ENCODE measurements at regions not wholly inside any gene's neighbourhood (a gene's known extent, or its start where the extent isn't known, plus 50 kb on each side); places are given as distances from the start of the nearest gene placed in this dataset.

DNA sequence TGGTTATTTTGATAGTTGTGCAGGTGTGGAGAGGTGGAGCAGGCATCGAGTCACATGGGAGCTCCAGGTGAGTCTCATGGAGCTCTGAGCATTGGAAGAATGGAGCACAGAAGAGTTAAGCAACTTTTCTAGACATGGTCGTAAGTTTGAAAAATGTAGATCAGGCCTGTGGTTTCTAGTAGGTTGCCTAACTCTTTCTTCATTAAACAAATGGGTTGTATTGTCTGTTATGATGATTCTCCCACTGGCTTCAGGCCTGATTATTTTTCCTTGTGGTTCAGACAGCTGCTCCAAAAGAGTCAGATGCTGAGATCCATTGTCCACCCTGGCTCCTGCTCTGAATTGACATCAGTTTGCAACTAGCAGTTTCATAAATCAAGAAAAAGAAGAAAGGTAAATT lies 80.3 kb upstream of the RPS23 start:
- intact Hi-C loops (cut with micrococcal nuclease; ENCODE audit: unreplicated experiment), result loop anchor here (10.0 kb wide), 1 partner anchor 1356 kb away; no protein-coding TSS in a partner anchor
- Histone ChIP-seq H3K36me3 (ENCODE audit: insufficient read depth, low read length, poor library complexity, severe bottlenecking) (no peaks in the 10 kb centered on the region), H3K27me3 (replicated peaks; ENCODE audit: insufficient read depth, low read depth, low read length, poor library complexity) (no peaks in the 10 kb centered on the region), H3K4me1 (ENCODE audit: insufficient read depth, low read length, poor library complexity, severe bottlenecking) (no peaks in the 10 kb centered on the region), H3K4me3 (ENCODE audit: low read depth, low read length, poor library complexity, severe bottlenecking) (no peak overlapping the region), H3K27ac (ENCODE audit: low read depth, low read length, poor library complexity, severe bottlenecking) (no peak overlapping the region), H3K9me3 (ENCODE audit: low read depth, low read length, poor library complexity, severe bottlenecking) (no peaks in the 10 kb centered on the region)
- ChIA-PET CTCF (no interaction called here), POLR2A (ENCODE audit: low non-redundant PET) (no interaction called here)
- TF ChIP-seq EZH2 (IDR thresholded peaks at IDR 0.05; ENCODE audit: borderline replicate concordance, low read depth, low read length, poor library complexity, severe bottlenecking), result no peak
- TF ChIP-seq, protein P1, sequence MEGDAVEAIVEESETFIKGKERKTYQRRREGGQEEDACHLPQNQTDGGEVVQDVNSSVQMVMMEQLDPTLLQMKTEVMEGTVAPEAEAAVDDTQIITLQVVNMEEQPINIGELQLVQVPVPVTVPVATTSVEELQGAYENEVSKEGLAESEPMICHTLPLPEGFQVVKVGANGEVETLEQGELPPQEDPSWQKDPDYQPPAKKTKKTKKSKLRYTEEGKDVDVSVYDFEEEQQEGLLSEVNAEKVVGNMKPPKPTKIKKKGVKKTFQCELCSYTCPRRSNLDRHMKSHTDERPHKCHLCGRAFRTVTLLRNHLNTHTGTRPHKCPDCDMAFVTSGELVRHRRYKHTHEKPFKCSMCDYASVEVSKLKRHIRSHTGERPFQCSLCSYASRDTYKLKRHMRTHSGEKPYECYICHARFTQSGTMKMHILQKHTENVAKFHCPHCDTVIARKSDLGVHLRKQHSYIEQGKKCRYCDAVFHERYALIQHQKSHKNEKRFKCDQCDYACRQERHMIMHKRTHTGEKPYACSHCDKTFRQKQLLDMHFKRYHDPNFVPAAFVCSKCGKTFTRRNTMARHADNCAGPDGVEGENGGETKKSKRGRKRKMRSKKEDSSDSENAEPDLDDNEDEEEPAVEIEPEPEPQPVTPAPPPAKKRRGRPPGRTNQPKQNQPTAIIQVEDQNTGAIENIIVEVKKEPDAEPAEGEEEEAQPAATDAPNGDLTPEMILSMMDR (conservative IDR thresholded peaks at IDR 0.05; ENCODE audit: low read depth, low read length), result no peak
- no peak for DNase-seq (ENCODE audit: low spot score)
- no TSS peak for BruUV-seq (replicated peaks)

DNA sequence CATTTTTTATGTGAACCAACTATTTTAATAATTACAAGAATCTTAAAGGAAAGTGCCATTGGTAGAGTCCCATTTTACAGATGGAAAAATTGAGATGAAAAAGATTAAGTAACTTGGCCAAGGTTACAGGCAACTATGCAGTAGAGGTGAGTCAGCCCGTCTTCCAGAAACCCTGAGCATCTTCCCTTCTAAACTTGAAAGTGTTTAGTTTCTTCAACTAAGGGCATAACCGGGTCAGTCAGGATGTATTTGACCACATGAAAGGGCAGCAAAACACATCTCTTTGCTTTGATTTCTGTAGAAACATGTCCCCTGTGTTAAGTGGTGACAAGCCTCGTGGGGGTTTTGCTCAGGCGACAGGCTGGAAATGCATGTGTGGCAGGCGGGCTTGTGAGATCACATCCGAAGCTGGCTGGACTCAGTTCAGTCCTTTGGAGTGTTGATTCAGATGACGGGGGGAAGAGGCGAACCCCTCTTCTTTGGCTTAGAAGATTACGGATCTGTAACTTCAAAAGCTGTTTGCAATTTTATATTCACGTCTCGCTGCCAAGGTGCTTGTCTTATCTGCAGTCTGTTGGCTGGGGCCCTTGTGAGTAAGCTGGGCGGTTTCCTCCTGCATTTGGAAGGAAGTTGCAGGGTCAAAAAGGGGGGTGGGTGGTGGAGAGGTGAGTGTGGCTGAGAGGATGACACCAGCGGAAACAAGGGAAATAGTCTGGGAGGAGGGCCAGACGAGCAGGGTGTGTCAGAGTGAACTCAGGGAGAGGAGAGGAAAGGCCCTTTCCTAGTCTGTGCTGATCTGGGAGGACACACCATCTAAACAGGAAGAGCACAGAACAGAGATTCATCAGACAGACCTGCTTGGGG lies 78.9 kb upstream of the RPS23 start:
- H3K27me3 ChIP-seq (replicated peaks; ENCODE audit: insufficient read depth, low read depth, low read length, poor library complexity), result no peaks in the 10 kb centered on the region
- no peak overlapping the region for H3K27ac ChIP-seq (ENCODE audit: low read depth, low read length, poor library complexity, severe bottlenecking)
- H3K4me3 ChIP-seq (ENCODE audit: low read depth, low read length, poor library complexity, severe bottlenecking), result no peak overlapping the region
- DNase-seq (ENCODE audit: low spot score), result no peak
- ChIA-PET POLR2A (ENCODE audit: low non-redundant PET) (no interaction called here), CTCF (no interaction called here)
- H3K4me1 ChIP-seq (ENCODE audit: insufficient read depth, low read length, poor library complexity, severe bottlenecking), result no peaks in the 10 kb centered on the region
- intact Hi-C loops (cut with micrococcal nuclease; ENCODE audit: unreplicated experiment), result loop anchor here (10.0 kb wide), 1 partner anchor 1358 kb away; no protein-coding TSS in a partner anchor
- H3K9me3 ChIP-seq (ENCODE audit: low read depth, low read length, poor library complexity, severe bottlenecking), result no peaks in the 10 kb centered on the region
- BruUV-seq (replicated peaks), result no TSS peak
- TF ChIP-seq, protein P1 (conservative IDR thresholded peaks at IDR 0.05; ENCODE audit: low read depth, low read length), result no peak
- TF ChIP-seq EZH2 (IDR thresholded peaks at IDR 0.05; ENCODE audit: borderline replicate concordance, low read depth, low read length, poor library complexity, severe bottlenecking), result no peak
- H3K36me3 ChIP-seq (ENCODE audit: insufficient read depth, low read length, poor library complexity, severe bottlenecking), result no peaks in the 10 kb centered on the region

DNA sequence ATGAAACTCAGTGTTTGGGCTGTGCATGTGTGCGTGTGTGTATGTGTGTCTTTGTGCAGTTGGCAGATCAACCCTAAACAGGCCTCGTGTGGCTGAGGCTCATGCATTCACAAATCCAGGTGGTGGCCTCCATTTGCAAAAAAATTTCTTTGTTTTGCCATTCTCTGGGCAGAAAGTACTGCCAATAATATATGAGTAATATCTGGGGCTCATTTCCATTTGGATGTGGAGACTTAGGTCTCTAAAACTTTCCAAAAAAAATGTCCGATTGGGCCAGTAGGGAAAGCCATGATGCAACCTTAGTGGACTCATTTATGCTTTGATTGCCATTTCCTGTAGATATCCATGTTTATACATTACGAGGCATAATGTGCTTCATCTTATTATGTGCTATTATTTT lies 77.9 kb upstream of the RPS23 start:
- POLR2A ChIA-PET (ENCODE audit: low non-redundant PET), result no interaction called here
- intact Hi-C loops (cut with micrococcal nuclease; ENCODE audit: unreplicated experiment), result loop anchor here (10.0 kb wide), 1 partner anchor 1359 kb away; no protein-coding TSS in a partner anchor
- DNase-seq (ENCODE audit: low spot score), result no peak
- Histone ChIP-seq H3K4me3 (ENCODE audit: low read depth, low read length, poor library complexity, severe bottlenecking) (no peak overlapping the region), H3K9me3 (ENCODE audit: low read depth, low read length, poor library complexity, severe bottlenecking) (no peaks in the 10 kb centered on the region), H3K27me3 (replicated peaks; ENCODE audit: insufficient read depth, low read depth, low read length, poor library complexity) (no peaks in the 10 kb centered on the region), H3K36me3 (ENCODE audit: insufficient read depth, low read length, poor library complexity, severe bottlenecking) (no peaks in the 10 kb centered on the region), H3K27ac (ENCODE audit: low read depth, low read length, poor library complexity, severe bottlenecking) (no peak overlapping the region), H3K4me1 (ENCODE audit: insufficient read depth, low read length, poor library complexity, severe bottlenecking) (no peaks in the 10 kb centered on the region)
- TF ChIP-seq EZH2 (IDR thresholded peaks at IDR 0.05; ENCODE audit: borderline replicate concordance, low read depth, low read length, poor library complexity, severe bottlenecking), result no peak
- TF ChIP-seq, protein P1 (conservative IDR thresholded peaks at IDR 0.05; ENCODE audit: low read depth, low read length), result no peak
- CTCF ChIA-PET, result no interaction called here
- BruUV-seq (replicated peaks), result no TSS peak

Measured in A673 (cell line).